ENCODE measurements at regions not wholly inside any gene's neighbourhood (a gene's known extent, or its start where the extent isn't known, plus 50 kb on each side); places are given as distances from the start of the nearest gene placed in this dataset.

GRCh38 chr14:96741151-96741977 is 55.8 kb upstream of the VRK1 start:
- TF ChIP-seq CTCF (conservative IDR thresholded peaks at IDR 0.05; ENCODE audit: low read length) (peak; percentile 71), EZH2phosphoT487 (IDR thresholded peaks at IDR 0.05; ENCODE audit: borderline replicate concordance) (no peak)
